Sigmoid colon (tissue), 4 donors: ENCODE measurements at regions not wholly inside any gene's neighbourhood (a gene's known extent, or its start where the extent isn't known, plus 50 kb on each side); places are given as distances from the start of the nearest gene placed in this dataset.

Experiments
- CTCF ChIP-seq, 4 experiments: fragments of 450-650 bp in 3 of 4; fragments of 200-600 bp in 1 of 4; IDR thresholded peaks; one replicate each; pipeline ENCODE4 v1.5.1; 2016 to 2019; ENCODE audit warnings: antibody characterized with exemption in 4 of 4, mild to moderate bottlenecking in 3 of 4, moderate library complexity in 2 of 4
- EP300 ChIP-seq, 4 donors: sonication (generic); formaldehyde crosslinking; IDR thresholded peaks; one replicate each; pipeline ENCODE4 v1.6.1; 2017; ENCODE audit warnings: antibody characterized with exemption in 4 of 4
- POLR2AphosphoS5 ChIP-seq, 4 donors: sonication (generic); formaldehyde crosslinking; IDR thresholded peaks; one replicate each; pipeline ENCODE4 v1.6.1; 2017; ENCODE audit warnings: antibody characterized with exemption in 4 of 4

- TF ChIP-seq CTCF (IDR thresholded peaks at IDR 0.05) (no peak), EP300 (IDR thresholded peaks at IDR 0.05) (no peak), POLR2AphosphoS5 (IDR thresholded peaks at IDR 0.05) (no peak)
These were observed 100.4 kb upstream of the SEMA3D start for GRCh38 chr7:85287106-85287825.
